Retinal pigment epithelial cell (primary cell): ENCODE measurements at regions not wholly inside any gene's neighbourhood (a gene's known extent, or its start where the extent isn't known, plus 50 kb on each side); places are given as distances from the start of the nearest gene placed in this dataset.
"Not testable (repeated sequence)": the region's sequence is repeated elsewhere in the genome, so short reads cannot be mapped to it uniquely, and the experiment has no call there.

Source experiments
- DNase-seq: peaks from one replicate; pipeline ENCODE4 v3.0.0-alpha.2; 2010; ENCODE audit warnings: low read depth
- H3K4me3 ChIP-seq: 2 replicates; pipeline ENCODE4 v1.5.1; 2011; ENCODE audit warnings: mild to moderate bottlenecking, low read length, control low read depth, moderate library complexity
- TF ChIP-seq, protein P1 (sequence below): conservative IDR thresholded peaks from 2 replicates; pipeline ENCODE4 v1.5.1; 2011; ENCODE audit warnings: low read depth, low read length, control low read depth, inconsistent platforms

DNA sequence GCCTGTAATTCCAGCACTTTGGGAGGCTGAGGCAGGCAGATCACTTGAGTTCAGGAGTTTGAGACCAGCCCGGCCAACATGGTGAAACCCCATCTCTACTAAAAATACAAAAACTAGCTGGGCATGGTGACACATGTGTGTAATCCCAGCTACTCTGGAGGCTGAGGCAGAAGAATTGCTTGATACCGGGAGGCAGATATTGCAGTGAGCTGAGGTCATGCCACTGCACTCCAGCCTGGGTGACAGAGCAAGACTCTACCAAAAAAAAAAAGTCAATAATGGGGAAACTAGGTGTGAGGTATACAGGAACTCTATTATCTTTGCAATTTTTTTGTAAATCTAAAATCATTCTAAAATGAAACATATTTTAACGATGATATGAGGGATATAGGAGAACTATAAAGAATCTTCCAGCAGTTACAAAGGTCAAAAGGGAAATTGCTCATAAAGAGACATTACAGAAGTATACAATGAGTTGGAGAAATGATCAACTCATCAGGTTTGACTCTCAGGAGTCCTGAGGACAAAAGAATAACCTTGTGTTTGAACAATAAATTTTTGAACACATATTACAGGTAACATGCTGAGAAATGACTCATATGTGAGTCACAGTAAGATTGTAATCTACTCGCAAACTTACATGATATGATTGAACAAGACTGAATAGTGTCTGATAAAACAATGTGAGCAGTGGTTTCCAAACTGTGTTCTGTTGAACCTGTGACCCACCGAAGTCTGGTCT lies 272.6 kb downstream of the FGFR2 start:
- no peak for DNase-seq
- no peak overlapping the region for H3K4me3 ChIP-seq
- TF ChIP-seq, protein P1, sequence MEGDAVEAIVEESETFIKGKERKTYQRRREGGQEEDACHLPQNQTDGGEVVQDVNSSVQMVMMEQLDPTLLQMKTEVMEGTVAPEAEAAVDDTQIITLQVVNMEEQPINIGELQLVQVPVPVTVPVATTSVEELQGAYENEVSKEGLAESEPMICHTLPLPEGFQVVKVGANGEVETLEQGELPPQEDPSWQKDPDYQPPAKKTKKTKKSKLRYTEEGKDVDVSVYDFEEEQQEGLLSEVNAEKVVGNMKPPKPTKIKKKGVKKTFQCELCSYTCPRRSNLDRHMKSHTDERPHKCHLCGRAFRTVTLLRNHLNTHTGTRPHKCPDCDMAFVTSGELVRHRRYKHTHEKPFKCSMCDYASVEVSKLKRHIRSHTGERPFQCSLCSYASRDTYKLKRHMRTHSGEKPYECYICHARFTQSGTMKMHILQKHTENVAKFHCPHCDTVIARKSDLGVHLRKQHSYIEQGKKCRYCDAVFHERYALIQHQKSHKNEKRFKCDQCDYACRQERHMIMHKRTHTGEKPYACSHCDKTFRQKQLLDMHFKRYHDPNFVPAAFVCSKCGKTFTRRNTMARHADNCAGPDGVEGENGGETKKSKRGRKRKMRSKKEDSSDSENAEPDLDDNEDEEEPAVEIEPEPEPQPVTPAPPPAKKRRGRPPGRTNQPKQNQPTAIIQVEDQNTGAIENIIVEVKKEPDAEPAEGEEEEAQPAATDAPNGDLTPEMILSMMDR = no peak

DNA sequence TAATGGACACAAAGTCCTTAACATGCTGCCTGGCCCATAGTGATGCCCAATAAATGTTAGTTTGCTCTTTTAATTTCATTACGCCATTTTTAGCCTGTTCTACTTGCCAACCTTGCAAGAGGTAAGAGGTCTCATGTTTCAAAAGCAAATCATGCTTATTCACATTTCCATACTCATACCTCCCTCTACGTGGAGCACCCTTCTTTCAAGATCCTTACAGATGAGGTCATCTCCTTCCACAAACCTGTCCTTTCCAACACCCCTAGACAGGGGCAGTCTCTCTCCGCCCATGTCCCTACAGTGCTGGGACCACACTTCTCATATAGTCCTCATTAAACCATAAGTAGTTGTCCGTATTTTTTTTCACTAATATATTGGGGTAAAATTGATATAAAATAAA lies 271.3 kb downstream of the FGFR2 start:
- TF ChIP-seq, protein P1 = no peak
- no peak for DNase-seq
- no peak overlapping the region for H3K4me3 ChIP-seq

DNA sequence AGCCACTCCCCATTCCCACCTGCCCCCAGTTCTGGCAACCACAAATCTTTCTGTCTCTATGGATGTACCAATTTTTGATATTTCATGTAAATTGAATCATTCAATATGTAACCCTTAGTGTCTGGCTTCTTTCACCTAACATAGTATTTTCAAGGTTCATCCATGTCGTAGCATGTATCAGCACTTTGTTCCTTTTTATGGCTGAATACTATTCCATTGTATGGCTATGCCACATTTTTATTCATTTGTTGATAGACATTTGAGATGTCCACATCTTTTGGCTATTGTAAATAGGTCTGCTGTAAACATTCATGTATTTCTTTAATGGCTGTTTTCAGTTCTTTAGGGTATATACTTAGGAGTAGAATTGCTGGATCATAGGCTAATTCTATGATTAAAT lies 270.5 kb downstream of the FGFR2 start:
- DNase-seq = no peak
- H3K4me3 ChIP-seq = no peak overlapping the region
- TF ChIP-seq, protein P1 = no peak

DNA sequence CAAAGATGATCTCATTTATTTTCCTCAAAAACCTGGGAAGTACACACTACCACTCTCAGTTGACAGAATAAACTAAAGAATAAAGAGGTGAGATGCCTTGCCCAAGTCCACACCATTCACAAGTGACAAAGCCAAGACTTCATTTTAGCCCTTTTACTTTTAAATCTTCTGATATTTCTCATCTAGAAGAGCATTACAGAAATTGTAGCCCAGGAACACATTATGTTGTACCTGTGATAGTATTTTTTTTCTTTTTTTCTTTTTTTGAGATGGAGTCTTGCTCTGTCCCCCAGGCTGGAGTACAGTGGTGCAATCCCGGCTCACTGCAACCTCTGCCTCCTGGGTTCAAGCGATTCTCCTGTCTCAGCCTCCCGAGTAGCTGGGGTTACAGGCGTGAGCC lies 268.6 kb downstream of the FGFR2 start:
- DNase-seq, H3K4me3 ChIP-seq: not testable (repeated sequence)

DNA sequence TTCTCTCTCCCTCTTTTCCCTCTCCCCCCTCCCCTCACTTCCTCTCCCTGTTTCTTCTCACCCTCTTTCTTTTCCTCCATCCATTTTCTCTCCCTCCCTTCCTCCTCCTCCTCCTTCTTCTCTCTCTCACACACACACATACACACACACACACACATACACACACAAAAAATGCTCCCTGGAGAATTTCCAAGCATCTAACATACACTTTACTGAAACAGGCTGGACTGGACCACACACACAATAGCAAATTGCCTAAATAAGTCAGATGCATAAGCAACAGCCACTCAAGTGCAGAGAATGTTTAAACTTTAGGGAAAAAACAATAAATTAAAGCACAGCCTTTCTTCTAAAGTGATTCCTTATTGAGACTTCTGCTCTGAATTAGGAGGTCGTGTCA lies 267.7 kb downstream of the FGFR2 start:
- no peak overlapping the region for H3K4me3 ChIP-seq
- no peak for DNase-seq
- TF ChIP-seq, protein P1 = no peak

DNA sequence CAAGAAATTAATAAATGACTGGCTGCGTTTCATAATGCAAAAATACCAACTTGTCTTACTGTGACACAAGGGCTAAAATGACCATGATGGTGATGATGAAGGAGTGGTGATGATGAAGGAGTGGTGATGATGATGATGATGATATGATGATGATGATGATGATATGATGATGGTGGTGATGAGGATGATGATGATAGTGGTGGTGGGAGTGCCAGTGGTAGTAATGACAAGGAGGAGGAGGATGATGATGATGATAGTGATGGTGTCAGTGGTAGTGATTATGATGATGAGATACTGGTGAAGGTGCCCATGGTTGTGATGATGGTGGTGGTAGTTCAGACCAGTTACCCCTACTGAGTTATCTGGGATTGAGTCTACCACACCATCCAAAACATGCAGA lies 265.9 kb downstream of the FGFR2 start:
- H3K4me3 ChIP-seq = no peak overlapping the region
- no peak for DNase-seq
- TF ChIP-seq, protein P1 = no peak

DNA sequence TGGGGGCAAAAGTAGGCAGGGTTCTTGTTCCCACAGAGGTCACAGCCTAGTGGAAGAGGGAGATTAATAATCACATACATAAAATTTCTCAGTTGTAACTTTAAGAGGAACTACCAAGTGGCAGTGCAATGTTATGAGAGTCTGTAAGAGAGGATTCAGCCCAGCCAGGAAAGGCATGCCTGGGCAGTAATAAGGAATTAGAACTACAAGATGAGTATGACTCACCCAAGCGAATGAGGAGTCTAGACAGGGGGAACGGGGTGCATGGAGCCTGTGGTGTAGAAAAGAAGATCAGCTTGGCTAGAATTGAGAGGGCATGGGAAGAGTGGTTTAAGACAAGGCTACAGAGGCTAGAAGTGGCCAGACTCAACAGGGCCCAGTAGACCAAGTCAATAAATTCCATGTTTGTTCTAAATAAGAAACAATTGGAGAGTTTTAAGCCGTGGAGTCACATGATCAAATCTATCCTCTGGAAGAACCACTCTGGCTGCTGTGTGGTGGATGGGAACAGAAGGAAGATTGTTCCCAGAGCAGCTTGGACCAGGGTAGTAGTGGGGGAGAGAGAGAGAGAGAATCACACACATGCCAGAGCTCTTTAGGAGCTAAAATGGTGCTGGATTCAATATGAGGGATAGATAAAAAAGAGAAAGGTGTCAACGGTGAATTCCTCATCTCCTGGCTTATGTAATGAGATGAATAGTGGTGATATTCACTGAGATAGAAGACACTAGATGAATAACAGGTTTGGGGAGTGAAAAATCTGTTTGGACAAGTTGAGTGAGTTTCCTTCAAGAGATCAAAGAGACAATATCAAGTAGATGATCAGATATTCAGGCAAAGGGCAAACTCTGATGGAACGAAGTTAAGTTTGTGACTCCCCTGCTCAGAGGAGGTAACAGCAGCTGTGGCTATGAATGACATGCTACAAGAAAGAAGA lies 265.1 kb downstream of the FGFR2 start:
- TF ChIP-seq, protein P1 = no peak
- H3K4me3 ChIP-seq = no peak overlapping the region
- DNase-seq = no peak
